ENCODE measurements at regions not wholly inside any gene's neighbourhood (a gene's known extent, or its start where the extent isn't known, plus 50 kb on each side); places are given as distances from the start of the nearest gene placed in this dataset.

GRCh38 chr6:25084508-25084833 is 148.7 kb upstream of the RIPOR2 start:
- Histone ChIP-seq H3K36me3 (ENCODE audit: control insufficient read depth in 2 of 4, insufficient read depth in 4 of 4, low read length in 3 of 4) (no peaks in the 10 kb centered on the region), H4K8ac (ENCODE audit: extremely low read depth, insufficient read depth, low read length) (no peak overlapping the region), H3K23ac (ENCODE audit: insufficient read length) (no peak overlapping the region), H3K9ac (replicated peaks in 1 of 4; ENCODE audit: extremely low read depth in 1 of 4, low read depth in 3 of 4, low read length in 3 of 4) (no peak overlapping the region), H3K79me1 (ENCODE audit: low read depth, low read length) (no peaks in the 10 kb centered on the region), H2BK12ac (ENCODE audit: low read depth, low read length) (no peak overlapping the region), H3K14ac (ENCODE audit: insufficient read length) (no peak overlapping the region), H3K4me3 (ENCODE audit: extremely low read depth in 1 of 4, insufficient read depth in 2 of 4, low read depth in 3 of 4, low read length in 4 of 4) (no peak overlapping the region), H4K5ac (ENCODE audit: insufficient read length, low read depth, low read length) (no peak overlapping the region), H3K4me1 (replicated peaks in 1 of 4; ENCODE audit: control insufficient read depth in 3 of 4, insufficient read depth in 4 of 4, low read length in 3 of 4) (peaks cover 0 to 9% (median 1%) of the 10 kb centered on the region in 4 experiments; a peak in 2 of 7 replicates), H4K91ac (replicated peaks; ENCODE audit: insufficient read length, low read length) (no peak overlapping the region), H2BK20ac (ENCODE audit: low read length) (no peak overlapping the region), H3K56ac (replicated peaks; ENCODE audit: insufficient read length, low read depth, low read length) (no peak overlapping the region), H3K4ac (replicated peaks; ENCODE audit: insufficient read length, low read depth, low read length) (no peak overlapping the region), H2AK5ac (ENCODE audit: low read depth, low read length) (no peak overlapping the region), H2AFZ (ENCODE audit: low read length) (no peak overlapping the region), H3K4me2 (ENCODE audit: insufficient read depth in 1 of 2, low read depth in 2 of 2, low read length in 2 of 2) (no peak overlapping the region), H2BK5ac (ENCODE audit: low read depth, low read length) (no peak overlapping the region), H3K27ac (ENCODE audit: low read depth, low read length) (no peak overlapping the region), H3K27me3 (replicated peaks in 1 of 4; ENCODE audit: control insufficient read depth in 3 of 4, extremely low read depth in 1 of 4, insufficient read depth in 3 of 4, low read length in 3 of 4) (no peaks in the 10 kb centered on the region), H3K9me3 (ENCODE audit: insufficient read depth in 2 of 2, low read depth in 1 of 2, low read length in 1 of 2) (no peaks in the 10 kb centered on the region), H2BK120ac (replicated peaks; ENCODE audit: low read depth, low read length) (no peak overlapping the region), H3K23me2 (ENCODE audit: low read depth, low read length) (no peaks in the 10 kb centered on the region), H4K20me1 (replicated peaks in 1 of 2; ENCODE audit: control insufficient read depth in 1 of 2, insufficient read depth in 2 of 2, low read length in 2 of 2) (no peaks in the 10 kb centered on the region), H2BK15ac (ENCODE audit: low read length) (no peak overlapping the region), H3K79me2 (ENCODE audit: control insufficient read depth in 1 of 2, insufficient read depth in 2 of 2, low read length in 2 of 2) (no peaks in the 10 kb centered on the region), H3K18ac (ENCODE audit: extremely low read depth, low read length) (no peak overlapping the region)
- no peak for DNase-seq (ENCODE audit: low read depth in 1 of 2, low spot score in 2 of 2)
- POLR2A ChIA-PET (ENCODE audit: partially characterized antibody): no interaction called here
- FAIRE-seq: no peak
- CTCF ChIA-PET (ENCODE audit: partially characterized antibody): interaction anchor here (0.8 to 2.8 kb wide), 2 partner anchors 9 to 14 kb away, joined by 5 to 7 read pairs; no protein-coding TSS in a partner anchor
- 88% methylated on average over 1 of the region's 1 CpG; no CpG with 5 or more reads in 1 of the 2 experiments for WGBS, 2 experiments (ENCODE audit: extremely low coverage in 1 of 2, insufficient coverage in 1 of 2, insufficient read length in 1 of 2, insufficient replicate concordance in 2 of 2, low coverage in 1 of 2, low lambda C conversion rate in 2 of 2, missing lambda C conversion rate in 1 of 2)
- TF ChIP-seq ZNF274 (IDR thresholded peaks at IDR 0.05; ENCODE audit: borderline replicate concordance, extremely low read depth, low read length): no peak
- no peak for TF ChIP-seq JUND (IDR thresholded peaks at IDR 0.05; ENCODE audit: low read length)
- no peak for TF ChIP-seq CHD1 (IDR thresholded peaks at IDR 0.05; ENCODE audit: low read depth, low read length)
- no peak for TF ChIP-seq MAFK (IDR thresholded peaks at IDR 0.05; ENCODE audit: low read depth, low read length)
- TF ChIP-seq SRF (IDR thresholded peaks at IDR 0.05; ENCODE audit: low read depth, low read length): no peak
- TF ChIP-seq GTF2F1 (IDR thresholded peaks at IDR 0.05; ENCODE audit: borderline replicate concordance, low read depth, low read length): no peak
- no peak for TF ChIP-seq NRF1 (IDR thresholded peaks at IDR 0.05; ENCODE audit: low read depth, low read length)
- TF ChIP-seq HDAC6 (IDR thresholded peaks at IDR 0.05; ENCODE audit: low read depth, low read length): no peak
- no peak for TF ChIP-seq MAX (IDR thresholded peaks at IDR 0.05)
- no peak for TF ChIP-seq BCL11A (IDR thresholded peaks at IDR 0.05; ENCODE audit: low read depth in 2 of 2, low read length in 2 of 2)
- TF ChIP-seq BACH1 (IDR thresholded peaks at IDR 0.05; ENCODE audit: low read length): no peak
- no peak for TF ChIP-seq SP4 (IDR thresholded peaks at IDR 0.05; ENCODE audit: low read length)
- no peak for TF ChIP-seq YY1 (IDR thresholded peaks at IDR 0.05; ENCODE audit: low read depth, low read length)
- no peak for TF ChIP-seq RBBP5 (IDR thresholded peaks at IDR 0.05; ENCODE audit: borderline replicate concordance, low read depth, low read length)
- TF ChIP-seq TBP (IDR thresholded peaks at IDR 0.05; ENCODE audit: low read depth, low read length): no peak

All from H1 (cell line).